SU-DHL-6 (cell line): ENCODE measurements at regions not wholly inside any gene's neighbourhood (a gene's known extent, or its start where the extent isn't known, plus 50 kb on each side); places are given as distances from the start of the nearest gene placed in this dataset.

Source experiments
- EZH2phosphoT487 ChIP-seq: fragments of 200-600 bp; sonication (generic), shearing (Covaris generic); conservative IDR thresholded peaks from 2 replicates; pipeline ENCODE4 v1.6.1; 2018; ENCODE audit warnings: mild to moderate bottlenecking, antibody characterized with exemption, low read length, moderate library complexity, mixed read lengths
- TF ChIP-seq, protein P1 (sequence below): fragments of 200-600 bp; sonication (generic); IDR thresholded peaks from one replicate; pipeline ENCODE4 v1.5.1; 2017; ENCODE audit warnings: antibody characterized with exemption, mild to moderate bottlenecking, low read length, moderate library complexity; ENCODE audit not compliant: insufficient read depth, poor library complexity, severe bottlenecking

DNA sequence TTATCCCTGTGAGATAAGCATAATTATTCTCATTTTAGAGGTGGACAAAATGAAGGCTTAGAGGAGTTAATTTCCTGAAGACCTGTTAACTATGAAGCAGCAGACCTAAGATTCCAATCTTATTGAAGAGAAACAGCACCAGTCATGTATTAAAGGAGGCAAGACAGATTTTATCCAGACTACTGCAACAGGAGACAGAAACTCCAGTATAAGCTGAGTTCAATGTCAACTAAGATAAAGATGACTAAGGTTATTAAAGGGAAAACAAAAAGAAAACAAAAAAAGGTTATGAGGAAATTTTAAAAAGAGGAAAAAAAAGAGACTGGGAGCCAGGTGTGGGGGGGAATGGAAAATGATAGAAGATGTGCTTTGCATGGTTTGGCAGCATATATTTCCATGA lies 707.7 kb upstream of the NR2F2 start:
- TF ChIP-seq, protein P1, sequence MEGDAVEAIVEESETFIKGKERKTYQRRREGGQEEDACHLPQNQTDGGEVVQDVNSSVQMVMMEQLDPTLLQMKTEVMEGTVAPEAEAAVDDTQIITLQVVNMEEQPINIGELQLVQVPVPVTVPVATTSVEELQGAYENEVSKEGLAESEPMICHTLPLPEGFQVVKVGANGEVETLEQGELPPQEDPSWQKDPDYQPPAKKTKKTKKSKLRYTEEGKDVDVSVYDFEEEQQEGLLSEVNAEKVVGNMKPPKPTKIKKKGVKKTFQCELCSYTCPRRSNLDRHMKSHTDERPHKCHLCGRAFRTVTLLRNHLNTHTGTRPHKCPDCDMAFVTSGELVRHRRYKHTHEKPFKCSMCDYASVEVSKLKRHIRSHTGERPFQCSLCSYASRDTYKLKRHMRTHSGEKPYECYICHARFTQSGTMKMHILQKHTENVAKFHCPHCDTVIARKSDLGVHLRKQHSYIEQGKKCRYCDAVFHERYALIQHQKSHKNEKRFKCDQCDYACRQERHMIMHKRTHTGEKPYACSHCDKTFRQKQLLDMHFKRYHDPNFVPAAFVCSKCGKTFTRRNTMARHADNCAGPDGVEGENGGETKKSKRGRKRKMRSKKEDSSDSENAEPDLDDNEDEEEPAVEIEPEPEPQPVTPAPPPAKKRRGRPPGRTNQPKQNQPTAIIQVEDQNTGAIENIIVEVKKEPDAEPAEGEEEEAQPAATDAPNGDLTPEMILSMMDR = no peak
- no peak for TF ChIP-seq EZH2phosphoT487
